ENCODE measurements at regions not wholly inside any gene's neighbourhood (a gene's known extent, or its start where the extent isn't known, plus 50 kb on each side); places are given as distances from the start of the nearest gene placed in this dataset.

DNA sequence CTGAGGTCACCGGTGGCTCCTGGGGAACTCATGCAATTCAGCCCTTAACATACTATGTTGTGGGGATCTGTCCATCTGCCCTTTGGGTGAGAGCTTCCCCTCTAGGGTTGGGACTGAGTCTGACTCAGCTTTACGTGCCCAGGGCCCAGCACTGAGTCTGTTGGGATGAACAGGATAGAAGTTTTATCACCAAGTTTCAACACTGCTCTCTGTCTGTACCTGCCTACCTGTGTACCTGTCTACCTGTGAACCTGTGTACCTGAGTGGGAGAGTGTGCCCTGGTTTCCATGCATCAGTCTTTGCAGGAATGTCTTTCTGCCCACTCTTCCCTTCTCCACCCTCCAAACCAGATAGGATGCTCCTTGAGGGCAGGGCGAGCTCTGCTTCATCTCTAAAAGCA lies 90.6 kb upstream of the POU3F1 start:
- H3K4me1 ChIP-seq (ENCODE audit: control insufficient read depth in 1 of 2, insufficient read depth in 2 of 2, low read length in 2 of 2), result no peaks in the 10 kb centered on the region
- H3K27ac ChIP-seq (ENCODE audit: low read depth, low read length), result no peak overlapping the region
- no peaks in the 10 kb centered on the region for H3K9me3 ChIP-seq (ENCODE audit: control insufficient read depth in 1 of 2, low read length in 2 of 2)
- H3K36me3 ChIP-seq (ENCODE audit: control insufficient read depth in 1 of 2, insufficient read depth in 2 of 2, low read length in 2 of 2), result no peaks in the 10 kb centered on the region
- H3K27me3 ChIP-seq (ENCODE audit: control insufficient read depth in 1 of 2, insufficient read depth in 2 of 2, low read length in 2 of 2), result peaks cover 54 to 65% of the 10 kb centered on the region in 2 donors
- H3K9ac ChIP-seq (ENCODE audit: low read depth in 1 of 2, low read length in 2 of 2), result no peak overlapping the region
- no peak overlapping the region for H3K4me3 ChIP-seq (ENCODE audit: low read depth in 1 of 2, low read length in 2 of 2)

DNA sequence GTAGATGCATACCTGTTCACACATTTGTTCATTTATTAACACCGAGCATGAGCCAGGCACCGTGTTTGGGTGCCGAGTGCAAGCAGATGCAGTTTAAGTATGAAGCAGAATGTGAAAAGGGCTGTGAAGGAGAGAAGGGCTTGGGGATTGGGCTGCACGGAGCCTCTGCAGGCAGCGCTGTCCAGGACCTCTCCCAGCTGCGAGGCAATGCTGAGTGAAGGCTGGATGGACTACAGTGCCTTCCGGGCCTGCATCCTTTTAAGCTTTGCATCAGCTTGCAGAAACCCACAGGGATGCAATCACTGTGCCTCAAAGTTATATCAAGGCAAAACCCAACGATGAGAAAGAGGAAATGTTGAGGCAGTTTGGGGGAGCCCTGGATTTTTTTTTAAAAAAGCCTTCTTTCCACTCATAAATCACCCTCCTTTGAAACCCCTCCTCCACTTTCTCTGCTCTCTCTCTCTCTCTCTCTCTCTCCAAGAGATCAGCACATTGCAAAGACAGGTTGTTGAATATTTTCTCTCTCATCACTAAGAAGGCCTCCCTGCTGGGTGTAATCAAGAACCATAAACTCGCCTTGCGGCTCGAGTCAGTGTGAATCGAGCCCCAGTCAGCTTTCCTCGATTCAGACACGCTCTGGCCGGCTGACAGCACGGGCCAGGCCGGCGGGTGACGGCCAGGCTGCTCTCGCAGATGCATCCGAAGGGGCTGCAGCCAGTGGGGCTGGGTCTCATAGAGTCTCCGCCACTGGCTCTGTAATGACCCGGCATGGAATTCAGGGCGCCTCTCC lies 89.2 kb upstream of the POU3F1 start:
- H3K4me3 ChIP-seq (ENCODE audit: low read depth in 1 of 2, low read length in 2 of 2), result no peak overlapping the region
- no peak overlapping the region for H3K9ac ChIP-seq (ENCODE audit: low read depth in 1 of 2, low read length in 2 of 2)
- no peaks in the 10 kb centered on the region for H3K4me1 ChIP-seq (ENCODE audit: control insufficient read depth in 1 of 2, insufficient read depth in 2 of 2, low read length in 2 of 2)
- peaks cover 58 to 60% of the 10 kb centered on the region in 2 donors for H3K27me3 ChIP-seq (ENCODE audit: control insufficient read depth in 1 of 2, insufficient read depth in 2 of 2, low read length in 2 of 2)
- H3K9me3 ChIP-seq (ENCODE audit: control insufficient read depth in 1 of 2, low read length in 2 of 2), result no peaks in the 10 kb centered on the region
- H3K27ac ChIP-seq (ENCODE audit: low read depth, low read length), result no peak overlapping the region
- no peaks in the 10 kb centered on the region for H3K36me3 ChIP-seq (ENCODE audit: control insufficient read depth in 1 of 2, insufficient read depth in 2 of 2, low read length in 2 of 2)

DNA sequence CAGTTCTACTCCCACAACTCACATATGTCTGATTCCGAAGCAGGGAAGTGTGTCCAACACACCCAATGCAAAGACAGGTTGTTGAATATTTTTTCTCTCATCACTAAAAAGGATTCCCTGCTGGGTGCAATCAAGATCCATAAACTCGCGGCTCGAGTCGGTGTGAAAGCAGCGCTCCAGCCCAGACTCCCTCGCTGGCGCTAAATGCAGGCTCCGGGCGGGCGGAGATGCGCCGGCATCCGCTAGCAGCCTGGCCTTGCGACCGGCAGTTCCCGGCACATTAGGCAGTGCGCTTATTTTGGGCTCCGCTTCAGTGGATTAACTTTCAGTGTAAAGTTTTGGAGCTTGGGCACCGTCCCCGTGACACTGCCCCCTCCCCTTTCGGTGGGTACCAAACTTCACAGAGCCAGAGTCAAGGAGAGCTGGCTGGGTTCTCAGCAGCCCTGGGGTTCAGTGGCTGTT lies 87.7 kb upstream of the POU3F1 start:
- H3K27me3 ChIP-seq (ENCODE audit: control insufficient read depth in 1 of 2, insufficient read depth in 2 of 2, low read length in 2 of 2), result peaks cover 50 to 58% of the 10 kb centered on the region in 2 donors
- no peaks in the 10 kb centered on the region for H3K4me1 ChIP-seq (ENCODE audit: control insufficient read depth in 1 of 2, insufficient read depth in 2 of 2, low read length in 2 of 2)
- H3K4me3 ChIP-seq (ENCODE audit: low read depth in 1 of 2, low read length in 2 of 2), result no peak overlapping the region
- no peaks in the 10 kb centered on the region for H3K9me3 ChIP-seq (ENCODE audit: control insufficient read depth in 1 of 2, low read length in 2 of 2)
- H3K9ac ChIP-seq (ENCODE audit: low read depth in 1 of 2, low read length in 2 of 2), result no peak overlapping the region
- no peak overlapping the region for H3K27ac ChIP-seq (ENCODE audit: low read depth, low read length)
- no peaks in the 10 kb centered on the region for H3K36me3 ChIP-seq (ENCODE audit: control insufficient read depth in 1 of 2, insufficient read depth in 2 of 2, low read length in 2 of 2)

DNA sequence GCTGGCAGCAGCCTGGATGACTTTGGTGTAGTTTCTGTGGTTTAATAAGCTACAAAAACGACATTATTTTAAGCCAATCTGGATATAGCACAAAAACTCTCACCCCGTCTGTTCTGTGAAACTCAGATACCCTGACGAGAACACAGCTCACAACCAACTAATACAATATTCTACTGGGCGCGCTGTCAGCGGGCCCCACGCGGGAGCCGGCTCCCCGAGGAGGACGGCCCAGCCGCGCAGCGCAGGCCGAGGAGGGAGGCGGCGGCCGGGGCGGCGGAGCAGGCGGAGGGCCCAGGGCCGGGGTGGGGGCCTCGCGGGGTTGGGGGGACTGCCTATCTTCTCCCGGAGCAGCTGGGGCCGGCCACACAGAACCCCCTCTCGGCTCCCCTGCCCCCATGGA lies 87.2 kb upstream of the POU3F1 start:
- H3K4me1 ChIP-seq (ENCODE audit: control insufficient read depth in 1 of 2, insufficient read depth in 2 of 2, low read length in 2 of 2), result no peaks in the 10 kb centered on the region

DNA sequence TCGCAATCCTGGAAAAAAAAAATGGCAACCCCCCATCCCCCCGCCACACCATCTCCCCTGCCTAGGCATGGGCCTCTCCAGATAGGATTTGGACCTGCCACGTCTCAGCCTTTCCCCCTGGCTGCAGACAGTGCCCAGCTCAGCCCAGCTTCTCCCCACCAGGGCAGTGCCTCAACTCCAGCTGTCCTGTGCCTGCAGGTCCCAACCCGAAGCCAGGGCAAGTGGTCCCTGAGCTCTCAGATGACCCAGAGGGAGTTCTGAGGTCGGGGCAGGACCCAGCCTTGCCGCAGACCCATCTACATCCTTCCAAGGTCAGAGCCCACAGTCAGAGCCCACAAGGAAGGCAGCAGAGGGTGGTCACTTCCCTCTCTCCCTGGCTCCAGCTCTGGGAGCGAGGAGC lies 86.7 kb upstream of the POU3F1 start:
- H3K9ac ChIP-seq (ENCODE audit: low read depth in 1 of 2, low read length in 2 of 2), result no peak overlapping the region
- no peaks in the 10 kb centered on the region for H3K4me1 ChIP-seq (ENCODE audit: control insufficient read depth in 1 of 2, insufficient read depth in 2 of 2, low read length in 2 of 2)
- no peaks in the 10 kb centered on the region for H3K36me3 ChIP-seq (ENCODE audit: control insufficient read depth in 1 of 2, insufficient read depth in 2 of 2, low read length in 2 of 2)
- no peaks in the 10 kb centered on the region for H3K9me3 ChIP-seq (ENCODE audit: control insufficient read depth in 1 of 2, low read length in 2 of 2)
- no peak overlapping the region for H3K4me3 ChIP-seq (ENCODE audit: low read depth in 1 of 2, low read length in 2 of 2)
- H3K27ac ChIP-seq (ENCODE audit: low read depth, low read length), result no peak overlapping the region
- peaks cover 41 to 58% of the 10 kb centered on the region in 2 donors for H3K27me3 ChIP-seq (ENCODE audit: control insufficient read depth in 1 of 2, insufficient read depth in 2 of 2, low read length in 2 of 2)

More for the DNA sequence above, 87.2 kb upstream of the POU3F1 start:
- Histone ChIP-seq H3K27ac (ENCODE audit: low read depth, low read length) (no peak overlapping the region), H3K36me3 (ENCODE audit: control insufficient read depth in 1 of 2, insufficient read depth in 2 of 2, low read length in 2 of 2) (no peaks in the 10 kb centered on the region), H3K4me3 (ENCODE audit: low read depth in 1 of 2, low read length in 2 of 2) (no peak overlapping the region), H3K9ac (ENCODE audit: low read depth in 1 of 2, low read length in 2 of 2) (no peak overlapping the region), H3K9me3 (ENCODE audit: control insufficient read depth in 1 of 2, low read length in 2 of 2) (no peaks in the 10 kb centered on the region), H3K27me3 (ENCODE audit: control insufficient read depth in 1 of 2, insufficient read depth in 2 of 2, low read length in 2 of 2) (peaks cover 46 to 58% of the 10 kb centered on the region in 2 donors)

DNA sequence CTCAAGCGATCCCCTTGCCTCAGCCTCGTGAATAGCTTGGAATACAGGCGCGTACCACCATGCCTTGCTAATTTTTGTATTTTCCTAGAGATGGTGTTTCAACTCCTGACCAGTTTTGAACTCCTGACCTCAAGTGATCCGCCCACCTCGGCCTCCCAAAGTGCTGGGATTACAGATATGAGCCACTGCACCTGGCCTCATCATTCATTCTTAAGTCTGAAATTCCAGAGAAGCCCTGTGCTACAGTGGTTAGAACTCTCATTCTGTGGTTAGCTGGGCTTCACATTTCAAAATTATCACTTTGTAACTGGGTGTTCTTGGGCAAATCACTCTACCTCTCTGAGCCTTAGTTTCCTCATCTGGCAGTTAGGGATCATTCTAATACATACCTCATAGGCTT lies 86.1 kb upstream of the POU3F1 start:
- H3K9ac ChIP-seq (ENCODE audit: low read depth in 1 of 2, low read length in 2 of 2), result no peak overlapping the region
- H3K36me3 ChIP-seq (ENCODE audit: control insufficient read depth in 1 of 2, insufficient read depth in 2 of 2, low read length in 2 of 2), result no peaks in the 10 kb centered on the region
- H3K27me3 ChIP-seq (ENCODE audit: control insufficient read depth in 1 of 2, insufficient read depth in 2 of 2, low read length in 2 of 2), result peaks cover 39 to 56% of the 10 kb centered on the region in 2 donors
- H3K4me1 ChIP-seq (ENCODE audit: control insufficient read depth in 1 of 2, insufficient read depth in 2 of 2, low read length in 2 of 2), result no peaks in the 10 kb centered on the region
- no peak overlapping the region for H3K4me3 ChIP-seq (ENCODE audit: low read depth in 1 of 2, low read length in 2 of 2)
- H3K27ac ChIP-seq (ENCODE audit: low read depth, low read length), result no peak overlapping the region
- H3K9me3 ChIP-seq (ENCODE audit: control insufficient read depth in 1 of 2, low read length in 2 of 2), result no peaks in the 10 kb centered on the region

DNA sequence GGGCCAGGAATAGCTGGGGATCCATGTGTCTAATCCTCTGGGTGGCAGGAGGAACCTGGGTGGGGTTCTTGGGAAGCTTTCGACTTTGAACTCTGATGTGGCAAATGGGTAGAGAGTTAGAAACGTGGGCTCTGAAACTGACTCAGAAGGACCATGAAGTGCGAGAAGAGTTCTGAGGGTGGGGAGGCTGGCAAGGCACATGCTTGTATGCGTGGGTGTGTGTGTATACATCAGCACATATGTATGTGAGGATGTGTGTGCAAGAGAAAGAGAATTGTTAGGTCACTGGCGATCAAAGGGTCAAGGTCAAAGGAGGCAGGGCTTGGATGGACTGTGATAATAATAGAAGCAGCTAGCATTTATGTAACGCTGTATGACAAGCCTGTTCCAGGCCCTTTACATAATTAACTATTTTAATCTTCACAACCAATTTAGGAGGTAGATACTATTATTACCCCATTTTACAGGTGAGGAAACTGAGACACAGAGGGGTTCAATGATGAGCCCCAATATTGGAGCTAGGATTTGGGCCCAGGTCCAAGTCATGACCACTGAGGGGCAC lies 84.5 kb upstream of the POU3F1 start:
- Histone ChIP-seq H3K9ac (ENCODE audit: low read depth in 1 of 2, low read length in 2 of 2) (no peak overlapping the region), H3K4me3 (ENCODE audit: low read depth in 1 of 2, low read length in 2 of 2) (no peak overlapping the region), H3K4me1 (ENCODE audit: control insufficient read depth in 1 of 2, insufficient read depth in 2 of 2, low read length in 2 of 2) (no peaks in the 10 kb centered on the region), H3K36me3 (ENCODE audit: control insufficient read depth in 1 of 2, insufficient read depth in 2 of 2, low read length in 2 of 2) (no peaks in the 10 kb centered on the region), H3K27ac (ENCODE audit: low read depth, low read length) (no peak overlapping the region), H3K27me3 (ENCODE audit: control insufficient read depth in 1 of 2, insufficient read depth in 2 of 2, low read length in 2 of 2) (peaks cover 24 to 41% of the 10 kb centered on the region in 2 donors), H3K9me3 (ENCODE audit: control insufficient read depth in 1 of 2, low read length in 2 of 2) (no peaks in the 10 kb centered on the region)

DNA sequence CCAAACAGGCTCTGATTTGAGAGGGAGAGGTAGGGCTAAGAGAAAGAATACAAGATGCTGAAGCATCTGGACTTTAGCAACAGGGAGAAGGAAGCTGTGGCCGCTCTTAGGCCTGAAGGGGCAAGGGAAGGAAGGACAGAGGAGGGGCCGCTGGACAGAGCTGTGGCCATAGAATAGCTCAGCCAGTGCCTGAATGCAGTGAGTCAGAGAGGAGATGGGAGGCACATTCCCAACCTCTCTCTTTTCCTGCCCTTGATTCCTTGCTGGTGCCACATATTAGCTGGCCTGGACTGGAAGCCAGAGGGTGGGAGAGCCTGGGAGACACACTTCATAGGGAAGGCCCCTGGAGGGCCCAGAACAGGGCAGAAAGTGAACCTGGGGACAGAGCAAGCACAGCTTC lies 83.4 kb upstream of the POU3F1 start:
- H3K9me3 ChIP-seq (ENCODE audit: control insufficient read depth in 1 of 2, low read length in 2 of 2), result no peaks in the 10 kb centered on the region
- H3K27me3 ChIP-seq (ENCODE audit: control insufficient read depth in 1 of 2, insufficient read depth in 2 of 2, low read length in 2 of 2), result peaks cover 14 to 31% of the 10 kb centered on the region in 2 donors
- H3K4me3 ChIP-seq (ENCODE audit: low read depth in 1 of 2, low read length in 2 of 2), result no peak overlapping the region

DNA sequence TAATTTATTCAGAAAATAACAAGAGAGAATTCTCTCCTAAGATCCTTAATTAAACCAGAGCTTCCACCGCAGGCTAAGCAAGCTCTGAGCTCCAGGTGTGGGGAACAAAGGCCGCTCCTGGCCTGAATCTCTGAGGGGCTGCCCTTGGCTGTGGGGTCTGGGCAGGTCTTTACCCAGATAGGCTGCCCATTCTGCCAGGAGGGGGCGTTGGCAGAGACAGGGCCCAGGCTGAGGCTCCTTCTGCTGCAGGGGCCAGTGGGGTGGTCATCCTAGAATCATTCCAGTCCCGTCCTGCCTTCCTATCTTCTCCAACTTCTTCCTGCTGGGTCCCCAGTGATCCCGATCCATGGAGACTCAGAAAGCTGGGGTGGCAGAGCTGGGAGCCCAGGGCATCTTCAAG lies 82.9 kb upstream of the POU3F1 start:
- Histone ChIP-seq H3K36me3 (ENCODE audit: control insufficient read depth in 1 of 2, insufficient read depth in 2 of 2, low read length in 2 of 2) (no peaks in the 10 kb centered on the region), H3K27ac (ENCODE audit: low read depth, low read length) (no peak overlapping the region), H3K9me3 (ENCODE audit: control insufficient read depth in 1 of 2, low read length in 2 of 2) (no peaks in the 10 kb centered on the region), H3K4me1 (ENCODE audit: control insufficient read depth in 1 of 2, insufficient read depth in 2 of 2, low read length in 2 of 2) (no peaks in the 10 kb centered on the region), H3K27me3 (ENCODE audit: control insufficient read depth in 1 of 2, insufficient read depth in 2 of 2, low read length in 2 of 2) (peaks cover 9 to 26% of the 10 kb centered on the region in 2 donors), H3K9ac (ENCODE audit: low read depth in 1 of 2, low read length in 2 of 2) (no peak overlapping the region), H3K4me3 (ENCODE audit: low read depth in 1 of 2, low read length in 2 of 2) (no peak overlapping the region)

More for the DNA sequence above, 83.4 kb upstream of the POU3F1 start:
- Histone ChIP-seq H3K36me3 (ENCODE audit: control insufficient read depth in 1 of 2, insufficient read depth in 2 of 2, low read length in 2 of 2) (no peaks in the 10 kb centered on the region), H3K9ac (ENCODE audit: low read depth in 1 of 2, low read length in 2 of 2) (no peak overlapping the region), H3K27ac (ENCODE audit: low read depth, low read length) (no peak overlapping the region), H3K4me1 (ENCODE audit: control insufficient read depth in 1 of 2, insufficient read depth in 2 of 2, low read length in 2 of 2) (no peaks in the 10 kb centered on the region)

DNA sequence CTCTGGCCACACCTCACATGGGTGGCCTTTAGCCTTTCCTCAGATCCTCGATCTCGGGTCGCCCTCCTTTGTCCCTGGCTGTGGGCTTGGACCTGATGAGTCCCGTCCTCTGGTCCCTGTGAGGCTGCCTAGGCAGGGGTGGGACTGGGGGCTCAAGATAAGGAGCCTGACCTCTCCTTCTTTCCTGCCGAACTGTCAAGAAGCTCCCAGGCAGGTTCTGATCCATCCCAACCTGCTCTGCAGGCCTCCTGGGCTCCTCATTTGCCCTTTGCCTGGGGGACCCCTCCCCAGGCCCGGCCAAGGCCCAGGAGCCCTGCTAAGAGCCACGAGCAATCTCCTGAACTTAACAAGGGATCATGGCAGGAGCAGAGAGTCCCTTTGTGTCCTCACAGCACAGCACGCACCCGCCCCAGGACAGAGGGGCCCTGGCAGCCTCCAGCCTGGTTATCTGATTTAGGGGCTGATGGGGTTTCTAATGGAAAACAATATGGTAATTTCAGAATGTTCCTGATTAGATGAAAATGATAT lies 82.4 kb upstream of the POU3F1 start:
- Histone ChIP-seq H3K4me1 (ENCODE audit: control insufficient read depth in 1 of 2, insufficient read depth in 2 of 2, low read length in 2 of 2) (no peaks in the 10 kb centered on the region), H3K36me3 (ENCODE audit: control insufficient read depth in 1 of 2, insufficient read depth in 2 of 2, low read length in 2 of 2) (no peaks in the 10 kb centered on the region), H3K27ac (ENCODE audit: low read depth, low read length) (no peak overlapping the region), H3K9ac (ENCODE audit: low read depth in 1 of 2, low read length in 2 of 2) (no peak overlapping the region), H3K9me3 (ENCODE audit: control insufficient read depth in 1 of 2, low read length in 2 of 2) (no peaks in the 10 kb centered on the region), H3K27me3 (ENCODE audit: control insufficient read depth in 1 of 2, insufficient read depth in 2 of 2, low read length in 2 of 2) (peaks cover 10 to 21% of the 10 kb centered on the region in 2 donors), H3K4me3 (ENCODE audit: low read depth in 1 of 2, low read length in 2 of 2) (no peak overlapping the region)
